ENCODE measurements at regions not wholly inside any gene's neighbourhood (a gene's known extent, or its start where the extent isn't known, plus 50 kb on each side); places are given as distances from the start of the nearest gene placed in this dataset.
A peak's percentile ranks its signal among the peaks of the same experiment; 100 is the strongest.
"Not testable (repeated sequence)": the region's sequence is repeated elsewhere in the genome, so short reads cannot be mapped to it uniquely, and the experiment has no call there.

GRCh38 chr9:40991741-40992471 lies 136.6 kb downstream of the FOXD4L6 start:
- H4K20me1 ChIP-seq (ENCODE audit: insufficient read depth, low read length); H3K27me3 ChIP-seq (ENCODE audit: control insufficient read depth in 2 of 2, insufficient read depth in 2 of 2, low read length in 2 of 2); H3K4me3 Mint-ChIP-seq; H3K9me3 ChIP-seq (replicated peaks in 1 of 2; ENCODE audit: control insufficient read depth in 1 of 2, insufficient read depth in 1 of 2, low read length in 2 of 2); H3K27me3 Mint-ChIP-seq (ENCODE audit: low read depth in 3 of 3); intact Hi-C loops (cut with micrococcal nuclease): not testable (repeated sequence)
- peak; percentile 97 to 99 (median 99) for DNase-seq
- peaks cover 2 to 10% of the 10 kb centered on the region in 2 donors for H3K36me3 ChIP-seq (replicated peaks in 1 of 2; ENCODE audit: control insufficient read depth in 1 of 2, insufficient read depth in 2 of 2, low read length in 2 of 2)
- H3K4me1 ChIP-seq (ENCODE audit: control insufficient read depth in 1 of 2, insufficient read depth in 2 of 2, low read length in 2 of 2), result peaks cover 24 to 37% of the 10 kb centered on the region in 2 donors
- WGBS (ENCODE audit: insufficient coverage), result 11% methylated on average over 54 of the region's 54 CpGs
- H2AFZ ChIP-seq (ENCODE audit: insufficient read depth, low read depth, low read length, poor library complexity, severe bottlenecking), result peak overlapping the region; percentile 97
- H3K27ac ChIP-seq (ENCODE audit: low read depth in 1 of 2, low read length in 2 of 2), result peak overlapping the region; percentile 95 to 96
- Mint-ChIP-seq H3K36me3 (peaks cover 20% of the 10 kb centered on the region in 2 donors), H3K27ac (peak overlapping the region in 1 of 7 donors; percentile 100), H3K4me1 (peaks cover 29% of the 10 kb centered on the region), H3K9me3 (peaks cover 2 to 12% (median 8%) of the 10 kb centered on the region in 7 donors)
- peak overlapping the region; percentile 57 for H3K4me2 ChIP-seq (replicated peaks; ENCODE audit: extremely low read depth, low read length, poor library complexity, severe bottlenecking)
- TF ChIP-seq, protein P1, sequence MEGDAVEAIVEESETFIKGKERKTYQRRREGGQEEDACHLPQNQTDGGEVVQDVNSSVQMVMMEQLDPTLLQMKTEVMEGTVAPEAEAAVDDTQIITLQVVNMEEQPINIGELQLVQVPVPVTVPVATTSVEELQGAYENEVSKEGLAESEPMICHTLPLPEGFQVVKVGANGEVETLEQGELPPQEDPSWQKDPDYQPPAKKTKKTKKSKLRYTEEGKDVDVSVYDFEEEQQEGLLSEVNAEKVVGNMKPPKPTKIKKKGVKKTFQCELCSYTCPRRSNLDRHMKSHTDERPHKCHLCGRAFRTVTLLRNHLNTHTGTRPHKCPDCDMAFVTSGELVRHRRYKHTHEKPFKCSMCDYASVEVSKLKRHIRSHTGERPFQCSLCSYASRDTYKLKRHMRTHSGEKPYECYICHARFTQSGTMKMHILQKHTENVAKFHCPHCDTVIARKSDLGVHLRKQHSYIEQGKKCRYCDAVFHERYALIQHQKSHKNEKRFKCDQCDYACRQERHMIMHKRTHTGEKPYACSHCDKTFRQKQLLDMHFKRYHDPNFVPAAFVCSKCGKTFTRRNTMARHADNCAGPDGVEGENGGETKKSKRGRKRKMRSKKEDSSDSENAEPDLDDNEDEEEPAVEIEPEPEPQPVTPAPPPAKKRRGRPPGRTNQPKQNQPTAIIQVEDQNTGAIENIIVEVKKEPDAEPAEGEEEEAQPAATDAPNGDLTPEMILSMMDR (IDR thresholded peaks at IDR 0.05), result peak; percentile 97
- peak overlapping the region; percentile 93 for H3K9ac ChIP-seq (ENCODE audit: insufficient read depth, low read length, poor library complexity, severe bottlenecking)
- peaks cover 28% of the 10 kb centered on the region for H3K79me2 ChIP-seq (ENCODE audit: insufficient read depth, low read length)
- peak overlapping the region; percentile 70 to 81 (median 71) for H3K4me3 ChIP-seq (replicated peaks in 1 of 3; ENCODE audit: low read depth in 2 of 3, low read length in 3 of 3)

- H3K4me3 ChIP-seq (replicated peaks in 1 of 3; ENCODE audit: low read depth in 2 of 3, low read length in 3 of 3), result peak overlapping the region; percentile 70 to 81 (median 71)
- H3K4me3 Mint-ChIP-seq; H3K9me3 ChIP-seq (replicated peaks in 1 of 2; ENCODE audit: control insufficient read depth in 1 of 2, insufficient read depth in 1 of 2, low read length in 2 of 2); H3K27me3 ChIP-seq (ENCODE audit: control insufficient read depth in 2 of 2, insufficient read depth in 2 of 2, low read length in 2 of 2); H3K36me3 ChIP-seq (replicated peaks in 1 of 2; ENCODE audit: control insufficient read depth in 1 of 2, insufficient read depth in 2 of 2, low read length in 2 of 2); H3K27ac Mint-ChIP-seq; H4K20me1 ChIP-seq (ENCODE audit: insufficient read depth, low read length); H3K27me3 Mint-ChIP-seq (ENCODE audit: low read depth in 3 of 3); intact Hi-C loops (cut with micrococcal nuclease): not testable (repeated sequence)
- peaks cover 22% of the 10 kb centered on the region for H3K79me2 ChIP-seq (ENCODE audit: insufficient read depth, low read length)
- 39% methylated on average over 17 of the region's 20 CpGs for WGBS (ENCODE audit: insufficient coverage)
- H3K27ac ChIP-seq (ENCODE audit: low read depth in 1 of 2, low read length in 2 of 2), result peak overlapping the region; percentile 95 to 96
- H3K36me3 Mint-ChIP-seq, result peaks cover 14 to 15% of the 10 kb centered on the region in 2 donors
- peak overlapping the region; percentile 57 for H3K4me2 ChIP-seq (replicated peaks; ENCODE audit: extremely low read depth, low read length, poor library complexity, severe bottlenecking)
- peaks cover 26% of the 10 kb centered on the region for H3K4me1 Mint-ChIP-seq
- peaks cover 24 to 37% of the 10 kb centered on the region in 2 donors for H3K4me1 ChIP-seq (ENCODE audit: control insufficient read depth in 1 of 2, insufficient read depth in 2 of 2, low read length in 2 of 2)
- H3K9ac ChIP-seq (ENCODE audit: insufficient read depth, low read length, poor library complexity, severe bottlenecking), result peak overlapping the region; percentile 93
- peak overlapping the region; percentile 97 for H2AFZ ChIP-seq (ENCODE audit: insufficient read depth, low read depth, low read length, poor library complexity, severe bottlenecking)
- peaks cover 2 to 12% (median 8%) of the 10 kb centered on the region in 7 donors for H3K9me3 Mint-ChIP-seq
- DNase-seq, result peak in 1 of 3 donors; percentile 7
These were observed 137.3 kb downstream of the FOXD4L6 start for GRCh38 chr9:40991100-40991740.

DNA sequence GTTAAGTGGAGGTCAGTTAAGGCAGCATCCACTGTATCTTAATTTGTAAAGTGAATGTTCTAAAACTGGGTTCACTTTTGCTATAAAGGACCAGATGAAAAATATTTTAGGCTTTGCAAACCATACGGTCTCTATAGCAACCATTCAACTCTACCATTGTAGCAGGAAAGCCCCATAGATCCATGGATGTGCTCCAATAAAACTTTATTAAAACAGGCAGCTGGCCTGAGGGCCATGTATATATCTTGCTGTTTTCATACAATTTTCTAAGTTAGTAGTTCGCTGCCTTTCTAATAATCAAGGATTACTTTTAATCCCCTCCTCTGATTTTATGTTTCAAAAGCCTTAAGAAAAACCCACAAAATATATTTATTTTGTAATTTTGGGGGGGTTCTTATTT lies 142.1 kb downstream of the FOXD4L6 start:
- H3K27me3 Mint-ChIP-seq (ENCODE audit: low read depth in 3 of 3); H3K36me3 ChIP-seq (replicated peaks in 1 of 2; ENCODE audit: control insufficient read depth in 1 of 2, insufficient read depth in 2 of 2, low read length in 2 of 2); H3K9me3 ChIP-seq (replicated peaks in 1 of 2; ENCODE audit: control insufficient read depth in 1 of 2, insufficient read depth in 1 of 2, low read length in 2 of 2); H3K27ac Mint-ChIP-seq; H3K36me3 Mint-ChIP-seq; H3K4me1 ChIP-seq (ENCODE audit: control insufficient read depth in 1 of 2, insufficient read depth in 2 of 2, low read length in 2 of 2); H3K27ac ChIP-seq (ENCODE audit: low read depth in 1 of 2, low read length in 2 of 2); H3K27me3 ChIP-seq (ENCODE audit: control insufficient read depth in 2 of 2, insufficient read depth in 2 of 2, low read length in 2 of 2); H2AFZ ChIP-seq (ENCODE audit: insufficient read depth, low read depth, low read length, poor library complexity, severe bottlenecking); intact Hi-C loops (cut with micrococcal nuclease); H3K79me2 ChIP-seq (ENCODE audit: insufficient read depth, low read length); H4K20me1 ChIP-seq (ENCODE audit: insufficient read depth, low read length); H3K4me3 ChIP-seq (replicated peaks in 1 of 3; ENCODE audit: low read depth in 2 of 3, low read length in 3 of 3); H3K9ac ChIP-seq (ENCODE audit: insufficient read depth, low read length, poor library complexity, severe bottlenecking); H3K4me2 ChIP-seq (replicated peaks; ENCODE audit: extremely low read depth, low read length, poor library complexity, severe bottlenecking); DNase-seq; H3K4me1 Mint-ChIP-seq; H3K4me3 Mint-ChIP-seq: not testable (repeated sequence)
- no CpG with 5 or more reads among the region's 2 CpGs for WGBS (ENCODE audit: insufficient coverage)
- peaks cover 0 to 11% (median 6%) of the 10 kb centered on the region in 7 donors for H3K9me3 Mint-ChIP-seq

GRCh38 chr9:40975351-40975750 lies 153.1 kb downstream of the FOXD4L6 start:
- H3K4me1 Mint-ChIP-seq; H3K27ac ChIP-seq (ENCODE audit: low read depth in 1 of 2, low read length in 2 of 2); intact Hi-C loops (cut with micrococcal nuclease); H3K9me3 Mint-ChIP-seq; H2AFZ ChIP-seq (ENCODE audit: insufficient read depth, low read depth, low read length, poor library complexity, severe bottlenecking); H4K20me1 ChIP-seq (ENCODE audit: insufficient read depth, low read length); H3K9ac ChIP-seq (ENCODE audit: insufficient read depth, low read length, poor library complexity, severe bottlenecking); H3K27me3 Mint-ChIP-seq (ENCODE audit: low read depth in 3 of 3); DNase-seq; H3K4me3 Mint-ChIP-seq; H3K4me2 ChIP-seq (replicated peaks; ENCODE audit: extremely low read depth, low read length, poor library complexity, severe bottlenecking); H3K4me3 ChIP-seq (replicated peaks in 1 of 3; ENCODE audit: low read depth in 2 of 3, low read length in 3 of 3); H3K4me1 ChIP-seq (ENCODE audit: control insufficient read depth in 1 of 2, insufficient read depth in 2 of 2, low read length in 2 of 2); H3K79me2 ChIP-seq (ENCODE audit: insufficient read depth, low read length); H3K36me3 ChIP-seq (replicated peaks in 1 of 2; ENCODE audit: control insufficient read depth in 1 of 2, insufficient read depth in 2 of 2, low read length in 2 of 2); H3K36me3 Mint-ChIP-seq; H3K27me3 ChIP-seq (ENCODE audit: control insufficient read depth in 2 of 2, insufficient read depth in 2 of 2, low read length in 2 of 2); H3K27ac Mint-ChIP-seq: not testable (repeated sequence)
- 96% methylated on average over 8 of the region's 17 CpGs for WGBS (ENCODE audit: insufficient coverage)
- H3K9me3 ChIP-seq (replicated peaks in 1 of 2; ENCODE audit: control insufficient read depth in 1 of 2, insufficient read depth in 1 of 2, low read length in 2 of 2), result peaks cover 0 to 12% of the 10 kb centered on the region in 2 donors
